ENCODE measurements at regions not wholly inside any gene's neighbourhood (a gene's known extent, or its start where the extent isn't known, plus 50 kb on each side); places are given as distances from the start of the nearest gene placed in this dataset.

- TF ChIP-seq CTCF (IDR thresholded peaks at IDR 0.05) (no peak), POLR2A (IDR thresholded peaks at IDR 0.05) (no peak)
Measured at GRCh38 chr14:55849833-55850232, 268.4 kb upstream of the PELI2 start.

All from uterus (tissue), 2 donors.